ENCODE measurements at regions not wholly inside any gene's neighbourhood (a gene's known extent, or its start where the extent isn't known, plus 50 kb on each side); places are given as distances from the start of the nearest gene placed in this dataset.

- ATAC-seq (no peak), DNase-seq (no peak)
These were observed 70.1 kb upstream of the STARD4 start for GRCh38 chr5:111582451-111582850.

- DNase-seq (no peak), ATAC-seq (no peak)
These were observed 68.6 kb upstream of the STARD4 start for GRCh38 chr5:111580956-111581355.

- no peak for DNase-seq
- no peak for ATAC-seq
These were observed 62.0 kb upstream of the STARD4 start for GRCh38 chr5:111574311-111574710.

GRCh38 chr5:111572561-111572960 lies 60.2 kb upstream of the STARD4 start:
- ATAC-seq = no peak

GRCh38 chr5:111563031-111563822 lies 50.9 kb upstream of the STARD4 start:
- ATAC-seq (no peak), DNase-seq (no peak)

More at GRCh38 chr5:111572561-111572960, 60.2 kb upstream of the STARD4 start:
- no peak for DNase-seq

- no peak for ATAC-seq
- DNase-seq = no peak
These were observed 50.2 kb upstream of the STARD4 start for GRCh38 chr5:111562561-111562960.
